ENCODE measurements at regions not wholly inside any gene's neighbourhood (a gene's known extent, or its start where the extent isn't known, plus 50 kb on each side); places are given as distances from the start of the nearest gene placed in this dataset.

DNA sequence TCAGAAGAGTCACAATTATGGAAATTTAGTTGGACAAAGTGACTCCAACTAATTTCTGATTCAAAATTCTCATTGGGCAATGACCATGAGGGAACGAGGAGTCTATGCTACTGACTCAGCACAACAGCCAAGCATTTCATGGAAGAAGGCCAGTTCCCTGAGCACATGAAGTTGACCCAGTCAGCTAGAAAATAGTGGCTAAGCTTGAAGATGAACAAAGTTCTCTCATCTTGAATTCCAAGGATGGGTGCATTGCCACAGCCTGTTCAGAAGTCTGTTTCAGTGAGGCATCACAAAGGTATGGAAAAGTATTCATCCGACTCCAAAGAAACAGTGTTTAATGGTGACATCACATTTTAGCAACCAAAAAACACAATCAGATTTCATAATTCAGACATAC, 676.9 kb downstream of the HACE1 start:
- no peak for DNase-seq

DNA sequence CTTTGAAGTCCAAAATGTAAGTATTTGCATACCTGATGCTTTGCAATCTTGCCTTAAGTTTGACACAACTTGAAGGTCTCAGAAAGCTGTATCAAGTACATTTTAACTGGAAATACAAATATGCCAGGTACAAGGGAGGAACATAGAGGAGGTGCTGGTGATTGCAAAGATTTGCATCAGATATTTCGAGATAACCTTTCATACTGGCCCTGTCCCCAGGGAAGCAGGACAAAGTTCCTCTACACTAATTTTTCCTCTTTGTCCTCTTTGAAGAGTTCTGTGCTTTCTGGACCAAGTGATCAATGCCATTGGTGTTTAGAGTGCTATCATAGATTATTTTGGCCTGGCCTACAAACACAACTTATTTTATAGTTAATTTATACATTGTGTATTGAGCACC, 686.1 kb downstream of the HACE1 start:
- DNase-seq, result no peak

DNA sequence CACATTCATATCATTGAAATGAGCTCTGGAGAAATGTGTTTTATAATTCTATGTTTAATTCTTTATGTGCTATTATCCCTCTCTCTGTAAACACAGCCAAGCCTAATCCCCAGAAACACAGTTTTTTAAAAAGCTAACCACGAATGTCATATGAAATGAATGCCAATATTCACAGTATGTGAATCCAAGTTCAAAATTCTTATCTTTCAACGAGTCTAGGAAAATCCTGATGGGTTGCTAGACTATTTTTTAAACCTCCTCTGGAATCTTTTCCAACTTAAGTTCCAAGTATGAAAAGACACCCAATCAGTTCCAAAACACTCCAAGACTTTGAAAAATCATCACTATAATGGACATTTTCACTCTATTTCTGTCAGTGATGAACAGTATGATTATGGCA, 689.3 kb downstream of the HACE1 start:
- no peak for DNase-seq

DNA sequence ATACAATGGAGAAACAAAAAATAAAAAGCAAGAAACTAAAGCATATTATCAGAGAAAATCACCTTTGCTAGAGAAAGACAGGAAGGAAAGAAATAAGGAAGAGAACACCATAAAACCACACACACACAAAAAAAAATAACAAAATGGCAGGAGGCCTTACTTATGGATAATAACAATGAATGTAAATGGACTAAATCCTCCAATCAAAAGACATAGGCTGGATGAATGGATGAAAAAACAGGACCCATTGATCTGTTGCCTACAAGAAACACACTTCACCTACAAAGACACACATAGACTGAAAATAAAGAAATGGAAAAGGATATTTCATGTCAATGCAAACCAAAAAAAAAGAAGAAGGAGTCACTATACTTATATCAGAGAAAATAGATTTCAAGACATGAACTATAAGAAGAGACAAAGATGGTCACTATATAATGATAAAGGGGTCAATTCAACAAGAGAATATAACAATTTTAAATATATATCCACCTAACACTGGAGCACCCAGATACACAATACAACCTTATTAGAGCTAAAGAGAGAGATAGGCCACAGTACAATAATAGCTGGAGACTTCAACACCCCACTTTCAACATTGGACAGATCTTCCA, 693.6 kb downstream of the HACE1 start:
- no peak for DNase-seq

DNA sequence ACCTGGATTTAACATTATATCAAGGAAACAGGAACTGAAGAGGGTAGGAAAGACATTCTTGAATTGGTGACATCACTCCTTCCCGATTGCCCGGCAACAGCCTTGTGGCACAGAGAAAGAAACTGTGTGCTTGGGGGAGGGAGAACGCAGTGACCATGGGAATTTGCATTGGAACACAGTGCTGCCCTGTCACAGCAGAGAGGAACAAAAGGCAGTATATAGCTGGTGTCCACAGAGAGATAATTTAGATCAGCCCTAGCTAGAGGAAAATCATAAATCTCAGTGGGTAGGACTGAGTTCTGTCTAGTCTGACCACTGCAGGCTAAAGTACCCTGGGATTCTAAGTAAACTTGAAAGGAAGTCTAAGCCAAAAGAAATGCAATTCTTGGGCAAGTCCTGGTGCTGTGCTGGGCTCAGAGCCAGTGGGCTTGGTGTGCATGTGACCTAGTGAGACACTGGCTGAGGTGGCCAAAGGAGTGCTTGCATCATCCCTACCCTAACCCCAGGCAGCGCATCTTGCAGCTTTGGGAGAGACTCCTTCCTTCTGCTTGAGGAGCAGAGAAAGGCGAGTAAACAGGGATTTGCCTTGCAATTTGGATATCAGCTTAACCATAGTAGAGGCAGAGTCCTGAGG, 697.6 kb downstream of the HACE1 start:
- no peak for DNase-seq

DNA sequence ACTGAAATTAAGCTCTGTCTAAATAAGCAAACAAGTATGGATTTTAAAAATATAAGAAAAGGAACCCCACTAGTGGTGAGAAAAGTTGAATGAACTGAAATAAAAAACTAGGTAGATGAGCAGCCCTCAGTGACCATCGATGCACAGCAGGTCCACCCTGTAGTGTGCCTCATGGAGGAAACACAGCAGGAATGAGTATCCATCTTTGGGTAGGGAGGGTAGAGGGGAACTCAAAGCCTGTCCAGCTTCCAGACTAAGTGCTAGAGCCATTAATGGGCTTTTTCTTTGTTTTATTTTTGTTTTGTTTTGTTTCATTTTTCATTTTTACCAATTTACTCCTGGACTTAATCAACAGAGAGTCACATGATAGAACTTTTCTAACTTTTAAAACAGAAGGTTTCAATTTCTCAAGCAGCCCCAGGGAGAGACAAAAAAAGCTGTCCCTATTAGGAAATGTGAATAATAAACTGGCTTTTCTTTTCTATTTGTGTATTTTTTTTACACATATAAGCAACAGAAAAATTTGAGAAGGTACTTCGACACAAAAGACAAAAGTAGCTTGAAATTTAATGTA, 700.6 kb downstream of the HACE1 start:
- DNase-seq, result no peak

DNA sequence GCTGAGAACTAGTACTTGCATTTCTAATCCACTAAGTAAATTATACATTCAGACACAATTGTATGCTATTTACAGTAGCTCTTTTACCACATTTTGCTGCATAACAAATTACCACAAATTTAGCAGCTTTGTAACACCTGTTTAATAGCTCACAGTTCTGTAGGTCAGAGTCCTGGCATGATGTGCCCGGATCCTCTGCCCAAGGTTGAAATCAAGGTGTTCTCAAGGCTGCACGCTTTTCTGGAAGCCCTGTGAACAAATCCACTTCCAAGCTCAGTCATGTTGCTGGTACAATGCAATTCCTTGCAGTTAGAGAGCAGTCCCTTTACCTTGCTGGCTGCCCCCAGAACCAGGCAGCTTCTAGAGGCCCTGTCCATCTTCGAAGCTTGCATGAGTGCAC, 716.0 kb downstream of the HACE1 start:
- no peak for DNase-seq

DNA sequence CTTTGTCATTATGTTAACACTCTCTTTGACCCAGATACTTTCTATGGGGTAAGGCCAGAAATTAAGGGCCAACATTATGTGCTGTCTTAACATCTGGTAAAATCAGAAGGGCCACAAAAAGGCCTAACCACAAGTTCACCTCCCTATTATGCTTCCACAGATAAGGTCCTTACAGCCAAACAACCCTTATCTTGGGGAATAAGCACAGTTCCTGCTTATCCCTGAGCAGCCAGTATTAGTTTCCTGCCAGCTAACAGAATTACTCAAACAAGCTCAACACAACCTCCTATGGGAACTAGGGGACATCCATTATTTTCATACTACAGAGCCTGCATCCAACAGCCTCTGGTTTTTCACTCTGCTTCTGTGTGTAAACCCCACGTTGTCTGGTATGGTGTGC, 724.8 kb downstream of the HACE1 start:
- DNase-seq, result no peak

DNA sequence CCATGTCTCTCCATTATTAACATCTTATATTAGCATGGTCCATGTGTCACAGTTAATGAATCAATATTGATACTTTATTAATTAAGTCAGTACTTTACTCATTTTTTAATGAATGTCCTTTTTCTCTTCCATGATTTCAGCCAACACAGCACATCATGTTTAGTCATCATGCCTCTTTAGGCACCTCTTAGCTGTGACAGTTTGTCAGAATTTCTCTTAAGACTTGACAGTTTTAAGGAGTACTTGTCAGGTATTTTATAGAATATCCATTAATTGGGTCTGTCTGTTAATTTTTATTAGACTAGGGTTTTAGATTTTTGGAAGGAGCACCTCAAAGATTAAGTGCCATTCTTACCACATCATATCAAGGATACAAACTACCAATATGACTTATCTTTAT, 729.4 kb downstream of the HACE1 start:
- DNase-seq, result no peak

DNA sequence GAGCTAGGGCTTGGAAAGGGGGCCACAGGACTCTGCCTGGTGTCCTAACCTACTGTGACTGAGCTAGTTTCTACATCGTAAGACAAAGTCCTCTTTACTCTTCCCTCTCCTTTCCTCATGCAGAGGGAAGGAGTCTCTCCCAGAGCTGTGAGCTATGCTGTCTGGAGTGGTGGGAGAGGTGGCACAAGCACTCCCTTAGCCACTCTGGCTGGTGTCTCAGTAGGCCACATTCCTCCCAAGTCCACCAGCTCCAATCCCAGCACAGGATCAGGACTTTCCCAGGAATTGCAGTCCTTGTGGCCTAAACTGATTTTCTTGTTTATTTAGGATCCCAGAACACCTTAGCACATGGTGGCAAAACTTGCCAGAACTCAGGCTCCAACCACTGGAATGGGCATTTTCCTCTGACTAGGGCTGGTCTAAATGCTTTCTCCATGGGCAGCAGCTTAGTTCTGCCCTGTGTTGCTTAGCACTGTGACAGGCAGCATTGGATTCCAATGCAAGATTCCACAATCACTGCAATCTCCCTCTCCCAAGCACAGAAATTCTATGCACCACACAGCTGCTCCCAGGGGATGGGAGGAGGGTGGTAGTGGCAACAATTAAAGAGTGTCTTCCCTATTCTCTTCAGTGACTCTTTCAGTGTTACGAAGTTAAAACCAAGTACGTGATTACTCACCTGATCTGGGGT, 733.3 kb downstream of the HACE1 start:
- DNase-seq, result no peak

DNA sequence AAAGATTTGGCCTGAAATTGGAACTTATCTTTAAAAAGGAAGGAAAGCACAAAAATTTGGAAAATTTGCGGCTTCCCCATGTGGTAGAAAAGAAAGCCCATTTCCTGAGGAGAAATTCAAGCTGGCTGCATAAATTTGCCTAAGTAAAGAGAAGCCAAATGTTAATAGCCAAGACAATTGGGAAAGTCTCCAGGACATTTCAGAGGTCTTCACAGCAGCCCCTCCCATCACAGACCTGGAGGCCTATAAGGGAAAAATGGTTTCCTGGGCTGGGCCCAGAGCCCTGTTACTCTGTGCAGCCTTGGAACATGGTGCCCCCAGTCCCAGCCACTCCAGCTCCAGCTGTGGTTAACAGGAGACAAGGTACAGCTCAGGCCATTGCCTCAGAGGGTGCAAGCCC, 736.5 kb downstream of the HACE1 start:
- no peak for DNase-seq

DNA sequence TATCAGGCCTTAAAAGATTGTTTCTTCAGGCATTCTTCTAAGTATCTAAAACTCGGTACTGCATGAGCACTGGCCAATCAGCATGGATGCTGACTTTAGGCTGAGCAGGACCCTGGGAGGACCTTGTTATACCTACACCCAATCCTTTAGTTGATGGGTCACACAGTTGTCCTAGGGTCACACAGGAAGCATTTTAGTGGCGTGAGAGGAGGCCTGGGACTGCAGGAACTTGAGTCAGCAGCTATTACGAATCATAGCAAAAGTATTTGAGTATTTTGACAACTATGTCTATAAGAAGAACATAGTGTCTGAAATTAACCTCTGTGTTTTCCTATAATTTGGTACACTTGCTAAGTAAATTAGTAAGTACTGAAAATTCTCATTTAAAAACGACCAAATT, 741.4 kb downstream of the HACE1 start:
- no peak for DNase-seq

DNA sequence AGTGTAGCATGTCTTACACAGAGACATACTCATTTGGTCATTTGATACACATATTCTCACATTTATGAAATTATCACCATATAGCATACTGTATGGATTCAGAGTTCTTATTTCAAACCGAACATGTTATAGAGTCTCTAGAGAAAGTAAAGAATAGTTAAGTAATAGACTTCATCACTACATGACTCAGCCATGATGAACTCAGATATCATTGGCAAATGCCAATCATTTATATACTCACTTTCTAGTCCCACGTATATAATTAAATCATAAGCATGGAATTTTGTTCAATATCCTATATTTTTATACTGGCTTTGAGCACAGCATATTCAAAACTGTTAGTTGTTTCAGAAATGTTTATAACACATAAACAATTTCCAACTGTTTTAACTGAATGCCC, 749.9 kb downstream of the HACE1 start:
- no peak for DNase-seq

DNA sequence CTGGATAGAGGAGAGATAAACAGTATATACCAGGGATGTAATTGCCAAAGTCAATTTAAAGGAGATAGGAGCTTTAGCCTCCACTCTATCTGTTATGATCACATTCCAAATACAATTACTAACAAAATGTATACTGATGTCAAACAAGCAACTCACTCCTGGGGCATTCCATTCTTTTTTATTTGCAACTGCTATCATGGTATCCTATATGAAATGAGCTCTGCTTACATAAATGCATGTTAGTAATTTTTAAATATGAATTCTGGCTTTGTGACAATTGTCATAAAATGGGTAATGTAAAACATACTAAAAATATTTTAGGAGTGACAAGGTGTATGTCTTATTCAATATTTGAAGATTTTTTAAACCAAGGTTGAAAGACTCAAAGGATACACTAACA, 751.1 kb downstream of the HACE1 start:
- no peak for DNase-seq

DNA sequence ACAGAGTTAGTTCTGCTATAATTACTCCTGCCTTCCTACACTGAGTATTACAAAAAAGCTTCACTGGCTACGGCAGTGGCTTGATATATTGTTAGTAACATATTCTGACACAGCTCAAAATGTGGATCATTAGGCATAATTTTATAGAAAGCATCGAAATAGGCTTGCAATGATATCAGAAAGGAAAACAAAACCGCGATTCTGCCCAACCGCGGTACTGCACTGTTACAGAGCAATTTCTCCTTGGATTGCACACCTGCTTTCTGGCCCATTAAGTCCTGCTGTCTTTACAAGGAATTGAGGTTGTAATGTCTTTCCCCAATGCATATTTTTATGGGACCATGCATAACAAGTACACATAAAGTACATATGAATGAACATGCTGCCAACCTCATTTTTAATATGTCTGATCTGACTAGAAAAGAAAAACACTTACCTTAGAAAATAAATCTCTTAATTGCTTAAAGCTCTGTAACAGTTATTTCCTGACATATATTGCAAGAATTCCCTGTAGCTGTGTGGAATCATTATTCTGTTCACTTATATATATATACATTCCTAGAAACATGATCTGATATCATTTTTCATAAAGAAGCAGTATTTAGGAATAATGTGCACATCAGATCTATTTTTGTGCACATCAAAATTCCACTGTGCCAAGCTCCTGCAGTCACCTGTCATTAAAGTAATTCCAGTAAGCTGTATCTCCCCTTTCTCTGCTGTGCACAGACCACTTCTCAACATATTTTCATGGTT, 763.9 kb downstream of the HACE1 start:
- DNase-seq, result no peak

DNA sequence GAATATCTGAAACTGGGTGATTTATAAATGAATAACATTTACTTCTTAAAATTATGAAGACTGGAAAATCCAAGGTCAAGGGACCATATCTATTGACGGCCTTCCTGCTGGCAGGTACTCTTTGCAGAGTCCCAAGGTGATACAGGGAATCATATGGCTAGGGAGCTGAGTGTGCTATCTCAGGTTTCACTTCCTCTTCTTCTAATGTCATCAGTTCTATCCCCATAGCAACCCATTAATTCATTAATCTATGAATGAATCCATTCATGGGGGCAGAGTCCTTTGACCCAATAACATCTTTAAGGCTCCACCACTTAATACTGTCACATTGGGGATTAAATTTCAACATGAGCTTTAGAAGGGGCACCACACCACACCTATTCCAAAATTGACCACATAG, 772.0 kb downstream of the HACE1 start:
- no peak for DNase-seq

DNA sequence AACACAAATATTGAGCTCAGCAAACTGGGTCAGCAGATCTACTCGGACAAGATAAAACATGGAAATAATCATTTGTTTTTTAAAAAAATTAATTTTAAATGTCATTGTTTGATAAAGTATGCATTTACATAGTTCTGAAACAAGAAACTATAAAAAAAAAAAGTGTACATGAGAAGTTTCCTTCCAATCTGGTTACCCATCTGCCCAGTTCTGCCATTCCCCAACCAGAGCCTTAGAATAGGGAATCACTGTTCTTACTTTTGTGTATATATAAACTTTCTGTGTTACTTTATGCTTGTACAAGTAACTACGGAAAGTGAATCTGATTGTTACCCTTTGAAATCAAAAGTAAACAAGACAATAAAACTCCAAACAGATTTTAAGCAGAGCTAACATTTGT, 791.4 kb downstream of the HACE1 start:
- no peak for DNase-seq

DNA sequence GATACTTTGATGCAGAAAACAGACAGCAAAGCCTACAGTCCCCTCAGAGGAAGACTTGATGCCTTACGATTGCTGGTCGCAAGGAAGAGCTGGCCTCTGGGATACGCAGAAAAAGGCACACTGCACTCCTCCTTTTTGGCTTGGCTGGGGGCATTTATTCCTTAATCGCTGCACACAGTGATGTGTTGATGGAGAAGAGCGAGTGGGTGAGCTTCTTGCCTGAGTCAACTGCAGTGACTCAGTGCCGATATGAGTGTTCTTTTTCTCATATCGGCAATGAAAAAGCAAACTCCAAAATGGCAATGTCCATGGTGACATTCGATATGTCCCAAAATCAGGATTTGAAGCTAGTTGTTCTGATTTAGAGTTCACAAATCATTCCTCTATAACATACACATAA, 794.8 kb downstream of the HACE1 start:
- DNase-seq, result no peak

DNA sequence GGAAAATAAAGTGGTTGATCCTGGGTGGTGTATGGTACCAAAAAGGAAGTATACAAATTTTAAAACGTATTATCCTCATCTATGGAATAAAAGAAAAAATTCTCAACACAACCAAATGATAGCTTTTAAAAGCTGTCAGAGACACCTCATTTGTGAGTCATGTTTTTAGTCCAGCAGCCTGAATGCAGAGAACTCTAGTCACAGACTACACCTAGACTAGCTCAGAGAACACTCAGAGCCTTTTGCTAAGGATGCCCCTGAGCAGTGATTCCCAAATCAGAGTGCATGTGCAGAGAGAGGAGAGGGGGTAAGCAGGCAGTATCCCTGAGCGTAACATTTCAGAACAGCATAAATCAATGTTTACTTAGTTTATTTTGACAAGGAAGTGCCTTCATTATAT, 809.3 kb downstream of the HACE1 start:
- no peak for DNase-seq

DNA sequence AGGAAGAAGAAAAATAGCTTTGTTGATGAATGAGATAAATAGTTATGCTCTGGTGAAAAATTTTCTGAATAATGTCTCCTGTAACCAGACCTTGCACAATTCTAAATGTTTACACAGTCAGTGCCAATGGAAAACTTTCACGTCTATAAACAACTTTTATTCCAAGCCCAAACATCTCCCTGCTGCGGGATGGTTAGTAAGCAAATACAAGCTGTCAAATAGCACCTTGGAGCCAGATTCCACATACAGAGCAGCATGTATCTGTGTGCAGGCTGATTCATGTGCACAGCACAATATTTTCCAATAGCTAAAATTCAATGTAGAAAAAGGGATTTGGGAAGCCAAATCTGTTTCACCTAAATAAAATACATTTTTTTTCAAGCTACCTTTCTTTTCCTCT, 813.3 kb downstream of the HACE1 start:
- DNase-seq, result no peak

DNA sequence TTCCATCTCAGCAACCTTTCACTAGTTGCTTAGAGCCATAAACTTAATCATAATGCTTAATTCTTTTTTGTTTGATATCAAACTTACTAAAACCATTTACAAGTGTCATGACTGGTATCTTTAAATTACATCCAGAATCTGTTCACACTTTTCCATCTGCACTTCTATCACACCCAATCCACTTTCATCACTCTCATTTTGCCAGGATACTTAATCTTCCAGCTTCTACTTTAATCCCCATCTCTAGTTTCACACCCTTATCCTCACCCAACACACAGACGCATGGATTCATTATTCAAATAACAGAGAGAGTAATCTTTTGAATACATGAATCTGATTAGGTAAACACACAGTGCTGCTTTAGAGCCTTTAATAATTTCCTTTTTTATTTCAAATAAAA, 828.4 kb downstream of the HACE1 start:
- DNase-seq, result no peak

DNA sequence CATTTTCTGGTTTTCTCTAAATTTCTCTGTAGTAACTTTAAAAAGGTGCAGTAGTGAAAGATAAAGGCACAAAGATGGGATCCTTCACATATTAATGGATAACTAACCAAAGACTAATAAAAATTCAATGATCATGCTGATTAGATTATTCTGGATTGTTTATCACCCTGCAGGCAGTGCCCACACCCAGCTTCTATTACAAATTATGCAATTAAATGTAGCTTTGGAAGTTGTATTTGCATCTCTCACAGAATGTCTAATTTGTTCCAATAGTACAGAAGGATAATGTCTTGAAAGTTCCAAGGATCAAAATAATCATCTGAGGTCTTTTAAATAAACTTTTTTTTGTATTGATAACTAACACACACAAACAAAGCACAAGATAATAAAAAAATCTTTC, 837.6 kb downstream of the HACE1 start:
- no peak for DNase-seq

DNA sequence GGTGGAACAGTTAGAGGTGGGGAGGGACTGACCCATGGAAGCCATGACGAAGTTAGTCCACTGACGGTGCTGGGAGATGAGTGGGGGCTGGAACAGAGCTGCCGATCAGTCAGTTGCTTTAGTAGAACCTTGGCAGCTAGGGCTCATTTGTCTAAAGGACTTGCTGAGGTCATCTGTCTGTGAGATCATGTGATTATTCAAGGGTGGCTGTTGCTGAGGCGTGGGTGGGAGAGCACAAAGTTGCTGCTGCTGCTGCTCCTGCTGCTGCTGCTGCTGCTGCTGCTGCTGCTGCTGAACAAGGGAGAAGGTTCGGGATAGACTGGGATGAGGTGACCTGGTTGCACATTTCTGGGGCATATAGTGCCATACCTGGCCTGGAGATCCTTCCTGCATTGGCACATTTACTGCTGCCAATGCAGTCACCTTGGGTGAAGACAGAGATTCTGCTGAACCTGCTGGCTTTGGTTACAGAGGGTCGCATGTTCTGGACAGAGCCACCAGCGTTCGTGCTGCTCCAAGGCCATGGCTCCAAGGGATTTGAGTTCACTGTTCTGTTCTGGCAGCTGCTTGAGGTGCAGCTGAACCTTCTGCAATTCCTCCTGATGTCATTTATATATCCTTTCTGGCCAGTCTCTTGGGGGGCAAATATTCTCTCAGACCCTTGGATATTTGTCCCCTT, 840.5 kb downstream of the HACE1 start:
- DNase-seq, result no peak
